ENCODE measurements at regions not wholly inside any gene's neighbourhood (a gene's known extent, or its start where the extent isn't known, plus 50 kb on each side); places are given as distances from the start of the nearest gene placed in this dataset.

DNA sequence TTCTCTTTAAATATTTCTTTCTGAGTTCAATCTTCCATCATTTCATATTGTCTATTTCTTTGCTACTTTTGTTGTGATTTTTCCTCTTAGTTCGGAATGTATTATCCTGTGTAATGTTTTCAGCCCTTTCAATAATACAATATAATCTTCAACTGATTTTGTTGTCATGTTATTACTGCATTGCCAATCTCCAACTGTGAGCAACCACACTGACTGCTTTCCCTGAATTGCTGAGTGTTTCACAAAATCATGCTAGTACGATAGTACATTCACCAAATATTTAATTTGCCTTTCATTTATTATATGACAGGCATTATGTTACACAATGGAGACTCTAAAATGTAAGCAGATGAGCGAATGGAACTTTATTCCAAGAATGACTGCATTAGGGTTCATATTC, 744.3 kb upstream of the ATXN8OS start:
- TF ChIP-seq, protein P1, sequence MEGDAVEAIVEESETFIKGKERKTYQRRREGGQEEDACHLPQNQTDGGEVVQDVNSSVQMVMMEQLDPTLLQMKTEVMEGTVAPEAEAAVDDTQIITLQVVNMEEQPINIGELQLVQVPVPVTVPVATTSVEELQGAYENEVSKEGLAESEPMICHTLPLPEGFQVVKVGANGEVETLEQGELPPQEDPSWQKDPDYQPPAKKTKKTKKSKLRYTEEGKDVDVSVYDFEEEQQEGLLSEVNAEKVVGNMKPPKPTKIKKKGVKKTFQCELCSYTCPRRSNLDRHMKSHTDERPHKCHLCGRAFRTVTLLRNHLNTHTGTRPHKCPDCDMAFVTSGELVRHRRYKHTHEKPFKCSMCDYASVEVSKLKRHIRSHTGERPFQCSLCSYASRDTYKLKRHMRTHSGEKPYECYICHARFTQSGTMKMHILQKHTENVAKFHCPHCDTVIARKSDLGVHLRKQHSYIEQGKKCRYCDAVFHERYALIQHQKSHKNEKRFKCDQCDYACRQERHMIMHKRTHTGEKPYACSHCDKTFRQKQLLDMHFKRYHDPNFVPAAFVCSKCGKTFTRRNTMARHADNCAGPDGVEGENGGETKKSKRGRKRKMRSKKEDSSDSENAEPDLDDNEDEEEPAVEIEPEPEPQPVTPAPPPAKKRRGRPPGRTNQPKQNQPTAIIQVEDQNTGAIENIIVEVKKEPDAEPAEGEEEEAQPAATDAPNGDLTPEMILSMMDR (IDR thresholded peaks at IDR 0.05; ENCODE audit: low read depth, low read length, missing input control) = no peak
- no peak for TF ChIP-seq FOXA2 (IDR thresholded peaks at IDR 0.05)
- TF ChIP-seq YY1 (IDR thresholded peaks at IDR 0.05) = no peak
- TF ChIP-seq REST (IDR thresholded peaks at IDR 0.05) = no peak
- TF ChIP-seq, protein P2, sequence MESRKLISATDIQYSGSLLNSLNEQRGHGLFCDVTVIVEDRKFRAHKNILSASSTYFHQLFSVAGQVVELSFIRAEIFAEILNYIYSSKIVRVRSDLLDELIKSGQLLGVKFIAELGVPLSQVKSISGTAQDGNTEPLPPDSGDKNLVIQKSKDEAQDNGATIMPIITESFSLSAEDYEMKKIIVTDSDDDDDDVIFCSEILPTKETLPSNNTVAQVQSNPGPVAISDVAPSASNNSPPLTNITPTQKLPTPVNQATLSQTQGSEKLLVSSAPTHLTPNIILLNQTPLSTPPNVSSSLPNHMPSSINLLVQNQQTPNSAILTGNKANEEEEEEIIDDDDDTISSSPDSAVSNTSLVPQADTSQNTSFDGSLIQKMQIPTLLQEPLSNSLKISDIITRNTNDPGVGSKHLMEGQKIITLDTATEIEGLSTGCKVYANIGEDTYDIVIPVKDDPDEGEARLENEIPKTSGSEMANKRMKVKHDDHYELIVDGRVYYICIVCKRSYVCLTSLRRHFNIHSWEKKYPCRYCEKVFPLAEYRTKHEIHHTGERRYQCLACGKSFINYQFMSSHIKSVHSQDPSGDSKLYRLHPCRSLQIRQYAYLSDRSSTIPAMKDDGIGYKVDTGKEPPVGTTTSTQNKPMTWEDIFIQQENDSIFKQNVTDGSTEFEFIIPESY (IDR thresholded peaks at IDR 0.05) = no peak
- TF ChIP-seq RAD21 (IDR thresholded peaks at IDR 0.05) = no peak
- TF ChIP-seq MAX (IDR thresholded peaks at IDR 0.05) = no peak
